ENCODE measurements at regions not wholly inside any gene's neighbourhood (a gene's known extent, or its start where the extent isn't known, plus 50 kb on each side); places are given as distances from the start of the nearest gene placed in this dataset.

GRCh38 chr1:232534552-232535517 lies 95.1 kb downstream of the SIPA1L2 start (continued):
- TF ChIP-seq FOXJ3 (CRISPR knock-in tag; IDR thresholded peaks at IDR 0.05) (peak; percentile 81; the same call in 1 of the 2 replicates), RFX5 (IDR thresholded peaks at IDR 0.05; ENCODE audit: low read length) (no peak), GABPA (IDR thresholded peaks at IDR 0.05; ENCODE audit: low read depth) (no peak), ELF1 (IDR thresholded peaks at IDR 0.05) (no peak), JUND (IDR thresholded peaks at IDR 0.05) (no peak), YY1 (IDR thresholded peaks at IDR 0.05; ENCODE audit: low read depth) (no peak), SIN3A (IDR thresholded peaks at IDR 0.05; ENCODE audit: borderline replicate concordance, low read depth, low read length) (no peak), USF2 (IDR thresholded peaks at IDR 0.05; ENCODE audit: borderline replicate concordance, low read depth, low read length) (no peak), NFIC (IDR thresholded peaks at IDR 0.05; ENCODE audit: borderline replicate concordance) (no peak), TCF12 (IDR thresholded peaks at IDR 0.05) (peak; percentile 59)
- TF ChIP-seq, protein P1, sequence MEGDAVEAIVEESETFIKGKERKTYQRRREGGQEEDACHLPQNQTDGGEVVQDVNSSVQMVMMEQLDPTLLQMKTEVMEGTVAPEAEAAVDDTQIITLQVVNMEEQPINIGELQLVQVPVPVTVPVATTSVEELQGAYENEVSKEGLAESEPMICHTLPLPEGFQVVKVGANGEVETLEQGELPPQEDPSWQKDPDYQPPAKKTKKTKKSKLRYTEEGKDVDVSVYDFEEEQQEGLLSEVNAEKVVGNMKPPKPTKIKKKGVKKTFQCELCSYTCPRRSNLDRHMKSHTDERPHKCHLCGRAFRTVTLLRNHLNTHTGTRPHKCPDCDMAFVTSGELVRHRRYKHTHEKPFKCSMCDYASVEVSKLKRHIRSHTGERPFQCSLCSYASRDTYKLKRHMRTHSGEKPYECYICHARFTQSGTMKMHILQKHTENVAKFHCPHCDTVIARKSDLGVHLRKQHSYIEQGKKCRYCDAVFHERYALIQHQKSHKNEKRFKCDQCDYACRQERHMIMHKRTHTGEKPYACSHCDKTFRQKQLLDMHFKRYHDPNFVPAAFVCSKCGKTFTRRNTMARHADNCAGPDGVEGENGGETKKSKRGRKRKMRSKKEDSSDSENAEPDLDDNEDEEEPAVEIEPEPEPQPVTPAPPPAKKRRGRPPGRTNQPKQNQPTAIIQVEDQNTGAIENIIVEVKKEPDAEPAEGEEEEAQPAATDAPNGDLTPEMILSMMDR (IDR thresholded peaks at IDR 0.05), result no peak

DNA sequence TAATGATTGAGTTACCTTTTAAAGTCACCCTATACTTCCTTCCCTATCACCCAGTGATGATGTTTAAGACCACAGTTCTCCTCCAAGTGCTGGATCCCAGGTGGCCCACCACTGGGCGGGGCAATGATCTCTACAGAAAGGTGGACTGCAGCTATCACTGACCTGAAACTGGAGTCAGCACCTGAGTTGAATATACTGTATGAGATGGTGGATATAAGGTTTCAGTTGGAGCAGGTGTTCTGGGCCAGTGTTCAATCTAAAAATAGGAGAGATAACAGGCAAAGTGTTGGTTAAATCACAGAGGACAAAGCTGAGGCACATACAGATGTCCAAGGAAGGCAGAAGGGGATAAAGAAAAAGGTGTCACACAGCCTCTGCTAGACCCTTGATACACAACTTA lies 96.6 kb downstream of the SIPA1L2 start:
- Histone ChIP-seq H3F3A (replicated peaks; ENCODE audit: insufficient read depth) (no peaks in the 10 kb centered on the region), H3K4me1 (ENCODE audit: control insufficient read depth in 1 of 2, insufficient read depth in 2 of 2, low read depth in 1 of 2, low read length in 1 of 2) (peaks cover 0 to 17% of the 10 kb centered on the region in 2 experiments; a peak in 2 of 4 replicates), H2AFZ (ENCODE audit: low read depth) (no peak overlapping the region), H3K79me2 (ENCODE audit: insufficient read depth) (no peaks in the 10 kb centered on the region), H3K9ac (no peak overlapping the region), H3K27ac (ENCODE audit: low read depth in 2 of 2, low read length in 1 of 2) (no peak overlapping the region), H3K9me3 (no peaks in the 10 kb centered on the region), H3K36me3 (replicated peaks in 1 of 2; ENCODE audit: control insufficient read depth in 1 of 2, insufficient read depth in 2 of 2, low read length in 1 of 2) (no peaks in the 10 kb centered on the region), H4K20me1 (ENCODE audit: insufficient read depth) (no peaks in the 10 kb centered on the region), H3K4me2 (no peak overlapping the region), H3K27me3 (ENCODE audit: insufficient read depth) (no peaks in the 10 kb centered on the region), H3K9me2 (no peaks in the 10 kb centered on the region), H3K4me3 (ENCODE audit: low read depth in 2 of 2, low read length in 1 of 2) (no peak overlapping the region)
- ChIA-PET CTCF (interaction anchor here (0.9 kb wide), 1 partner anchor 15 kb away, joined by 3 read pairs; no protein-coding TSS in a partner anchor), POLR2A (no interaction called here)
- no peak for DNase-seq
- WGBS (ENCODE audit: low lambda C conversion rate), result 56% methylated on average over 1 of the region's 1 CpG
- TF ChIP-seq GABPA (IDR thresholded peaks at IDR 0.05; ENCODE audit: low read depth) (no peak), SMC3 (IDR thresholded peaks at IDR 0.05; ENCODE audit: low read depth, low read length) (no peak), NRF1 (IDR thresholded peaks at IDR 0.05; ENCODE audit: low read depth, low read length) (no peak), GATA2 (CRISPR knock-in tag; IDR thresholded peaks at IDR 0.05) (no peak), PBX3 (IDR thresholded peaks at IDR 0.05) (no peak), USF2 (IDR thresholded peaks at IDR 0.05; ENCODE audit: borderline replicate concordance, low read depth, low read length) (no peak), FOXJ3 (CRISPR knock-in tag; IDR thresholded peaks at IDR 0.05) (no peak)
- TF ChIP-seq, protein P2, sequence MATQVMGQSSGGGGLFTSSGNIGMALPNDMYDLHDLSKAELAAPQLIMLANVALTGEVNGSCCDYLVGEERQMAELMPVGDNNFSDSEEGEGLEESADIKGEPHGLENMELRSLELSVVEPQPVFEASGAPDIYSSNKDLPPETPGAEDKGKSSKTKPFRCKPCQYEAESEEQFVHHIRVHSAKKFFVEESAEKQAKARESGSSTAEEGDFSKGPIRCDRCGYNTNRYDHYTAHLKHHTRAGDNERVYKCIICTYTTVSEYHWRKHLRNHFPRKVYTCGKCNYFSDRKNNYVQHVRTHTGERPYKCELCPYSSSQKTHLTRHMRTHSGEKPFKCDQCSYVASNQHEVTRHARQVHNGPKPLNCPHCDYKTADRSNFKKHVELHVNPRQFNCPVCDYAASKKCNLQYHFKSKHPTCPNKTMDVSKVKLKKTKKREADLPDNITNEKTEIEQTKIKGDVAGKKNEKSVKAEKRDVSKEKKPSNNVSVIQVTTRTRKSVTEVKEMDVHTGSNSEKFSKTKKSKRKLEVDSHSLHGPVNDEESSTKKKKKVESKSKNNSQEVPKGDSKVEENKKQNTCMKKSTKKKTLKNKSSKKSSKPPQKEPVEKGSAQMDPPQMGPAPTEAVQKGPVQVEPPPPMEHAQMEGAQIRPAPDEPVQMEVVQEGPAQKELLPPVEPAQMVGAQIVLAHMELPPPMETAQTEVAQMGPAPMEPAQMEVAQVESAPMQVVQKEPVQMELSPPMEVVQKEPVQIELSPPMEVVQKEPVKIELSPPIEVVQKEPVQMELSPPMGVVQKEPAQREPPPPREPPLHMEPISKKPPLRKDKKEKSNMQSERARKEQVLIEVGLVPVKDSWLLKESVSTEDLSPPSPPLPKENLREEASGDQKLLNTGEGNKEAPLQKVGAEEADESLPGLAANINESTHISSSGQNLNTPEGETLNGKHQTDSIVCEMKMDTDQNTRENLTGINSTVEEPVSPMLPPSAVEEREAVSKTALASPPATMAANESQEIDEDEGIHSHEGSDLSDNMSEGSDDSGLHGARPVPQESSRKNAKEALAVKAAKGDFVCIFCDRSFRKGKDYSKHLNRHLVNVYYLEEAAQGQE (IDR thresholded peaks at IDR 0.05; ENCODE audit: low read depth, low read length), result no peak
- TF ChIP-seq, protein P1 (IDR thresholded peaks at IDR 0.05), result no peak
- TF ChIP-seq, protein P3, sequence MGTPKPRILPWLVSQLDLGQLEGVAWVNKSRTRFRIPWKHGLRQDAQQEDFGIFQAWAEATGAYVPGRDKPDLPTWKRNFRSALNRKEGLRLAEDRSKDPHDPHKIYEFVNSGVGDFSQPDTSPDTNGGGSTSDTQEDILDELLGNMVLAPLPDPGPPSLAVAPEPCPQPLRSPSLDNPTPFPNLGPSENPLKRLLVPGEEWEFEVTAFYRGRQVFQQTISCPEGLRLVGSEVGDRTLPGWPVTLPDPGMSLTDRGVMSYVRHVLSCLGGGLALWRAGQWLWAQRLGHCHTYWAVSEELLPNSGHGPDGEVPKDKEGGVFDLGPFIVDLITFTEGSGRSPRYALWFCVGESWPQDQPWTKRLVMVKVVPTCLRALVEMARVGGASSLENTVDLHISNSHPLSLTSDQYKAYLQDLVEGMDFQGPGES (IDR thresholded peaks at IDR 0.05; ENCODE audit: low read depth, low read length), result no peak

All from SK-N-SH (cell line).